ENCODE measurements at regions not wholly inside any gene's neighbourhood (a gene's known extent, or its start where the extent isn't known, plus 50 kb on each side); places are given as distances from the start of the nearest gene placed in this dataset.

GRCh38 chr2:211270257-211270656 lies 713.9 kb downstream of the CPS1 start:
- no peak for TF ChIP-seq CTCF (IDR thresholded peaks at IDR 0.05; ENCODE audit: control insufficient read depth, extremely low read depth, insufficient read depth)
- no peak for DNase-seq (ENCODE audit: low read depth)
- no peak overlapping the region for H3K4me3 ChIP-seq (ENCODE audit: low read depth, low read length)

- no peak for DNase-seq (ENCODE audit: low read depth)
- no peak overlapping the region for H3K4me3 ChIP-seq (ENCODE audit: low read depth, low read length)
- no peak for TF ChIP-seq CTCF (IDR thresholded peaks at IDR 0.05; ENCODE audit: control insufficient read depth, extremely low read depth, insufficient read depth)
Observed at GRCh38 chr2:211281430-211282073, 725.2 kb downstream of the CPS1 start.

- no peak for DNase-seq (ENCODE audit: low read depth)
- H3K4me3 ChIP-seq (ENCODE audit: low read depth, low read length) = no peak overlapping the region
- TF ChIP-seq CTCF (IDR thresholded peaks at IDR 0.05; ENCODE audit: control insufficient read depth, extremely low read depth, insufficient read depth) = no peak
Observed at GRCh38 chr2:211302676-211303075, 746.3 kb downstream of the CPS1 start.

GRCh38 chr2:211306929-211307328 lies 750.5 kb downstream of the CPS1 start:
- DNase-seq (ENCODE audit: low read depth) = no peak
- TF ChIP-seq CTCF (IDR thresholded peaks at IDR 0.05; ENCODE audit: control insufficient read depth, extremely low read depth, insufficient read depth) = no peak

More at GRCh38 chr2:211306929-211307328, 750.5 kb downstream of the CPS1 start:
- no peak overlapping the region for H3K4me3 ChIP-seq (ENCODE audit: low read depth, low read length)
